B cell (primary cell): ENCODE measurements at regions not wholly inside any gene's neighbourhood (a gene's known extent, or its start where the extent isn't known, plus 50 kb on each side); places are given as distances from the start of the nearest gene placed in this dataset.

Experiments used
- EZH2 ChIP-seq: IDR thresholded peaks from 2 replicates; pipeline ENCODE4 v1.6.1; 2012; ENCODE audit warnings: borderline replicate concordance, low read depth, mild to moderate bottlenecking, moderate library complexity, low read length; ENCODE audit not compliant: insufficient read depth, poor library complexity, severe bottlenecking
- TF ChIP-seq, protein P1 (sequence below): fragments of 200-600 bp; IDR thresholded peaks from one replicate; pipeline ENCODE4 v1.8.0; 2022; ENCODE audit warnings: antibody characterized with exemption, mild to moderate bottlenecking

DNA sequence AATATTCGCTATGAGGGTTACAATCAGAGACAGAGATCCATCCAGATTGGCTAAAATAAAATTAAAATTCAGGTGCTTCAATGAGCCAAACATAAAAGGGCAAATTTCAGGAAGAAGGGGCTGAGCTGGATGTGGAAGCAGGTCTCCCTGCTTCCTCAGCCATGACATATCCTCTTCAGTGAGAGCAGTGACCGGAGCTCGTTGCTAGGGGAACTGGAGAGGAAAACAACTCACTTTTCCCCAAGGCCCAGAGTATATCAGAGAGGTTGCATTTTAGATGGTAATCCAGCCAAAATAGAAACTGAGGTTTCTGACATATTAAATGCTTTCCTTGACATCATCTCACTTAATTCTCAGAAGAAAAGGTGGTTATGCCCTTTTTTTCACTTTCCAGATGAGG lies 503.5 kb downstream of the HS3ST4 start:
- TF ChIP-seq, protein P1, sequence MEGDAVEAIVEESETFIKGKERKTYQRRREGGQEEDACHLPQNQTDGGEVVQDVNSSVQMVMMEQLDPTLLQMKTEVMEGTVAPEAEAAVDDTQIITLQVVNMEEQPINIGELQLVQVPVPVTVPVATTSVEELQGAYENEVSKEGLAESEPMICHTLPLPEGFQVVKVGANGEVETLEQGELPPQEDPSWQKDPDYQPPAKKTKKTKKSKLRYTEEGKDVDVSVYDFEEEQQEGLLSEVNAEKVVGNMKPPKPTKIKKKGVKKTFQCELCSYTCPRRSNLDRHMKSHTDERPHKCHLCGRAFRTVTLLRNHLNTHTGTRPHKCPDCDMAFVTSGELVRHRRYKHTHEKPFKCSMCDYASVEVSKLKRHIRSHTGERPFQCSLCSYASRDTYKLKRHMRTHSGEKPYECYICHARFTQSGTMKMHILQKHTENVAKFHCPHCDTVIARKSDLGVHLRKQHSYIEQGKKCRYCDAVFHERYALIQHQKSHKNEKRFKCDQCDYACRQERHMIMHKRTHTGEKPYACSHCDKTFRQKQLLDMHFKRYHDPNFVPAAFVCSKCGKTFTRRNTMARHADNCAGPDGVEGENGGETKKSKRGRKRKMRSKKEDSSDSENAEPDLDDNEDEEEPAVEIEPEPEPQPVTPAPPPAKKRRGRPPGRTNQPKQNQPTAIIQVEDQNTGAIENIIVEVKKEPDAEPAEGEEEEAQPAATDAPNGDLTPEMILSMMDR, result no peak
- no peak for TF ChIP-seq EZH2
